Upper lobe of right lung (tissue), 1 donor: ENCODE measurements at regions not wholly inside any gene's neighbourhood (a gene's known extent, or its start where the extent isn't known, plus 50 kb on each side); places are given as distances from the start of the nearest gene placed in this dataset.

Experiments
- ATAC-seq: fragments of 200-7000 bp; cut with Tn5 transposase; one replicate; pipeline ENCODE4 v1.9.1; 2020; ENCODE audit warnings: mild to moderate bottlenecking, moderate library complexity
- DNase-seq: peaks from one replicate; pipeline ENCODE4 v3.0.0-alpha.2; 2020
- H3K27ac ChIP-seq: fragments of 200-600 bp; one replicate; pipeline ENCODE4 v1.8.0; 2022
- H3K27me3 ChIP-seq: fragments of 200-600 bp; one replicate; pipeline ENCODE4 v1.8.0; 2022; ENCODE audit warnings: mild to moderate bottlenecking
- H3K36me3 ChIP-seq: fragments of 200-600 bp; one replicate; pipeline ENCODE4 v1.8.0; 2022
- H3K4me1 ChIP-seq: fragments of 200-600 bp; one replicate; pipeline ENCODE4 v1.8.0; 2022
- H3K4me3 ChIP-seq: fragments of 200-600 bp; one replicate; pipeline ENCODE4 v1.8.0; 2022; ENCODE audit warnings: mild to moderate bottlenecking
- H3K9me3 ChIP-seq: fragments of 200-600 bp; one replicate; pipeline ENCODE4 v1.8.0; 2022
- CTCF ChIP-seq: fragments of 200-600 bp; IDR thresholded peaks from one replicate; pipeline ENCODE4 v1.8.0; 2022; ENCODE audit warnings: antibody characterized with exemption
- intact Hi-C: fragments of 100-400 bp; cut with DNase I; formaldehyde crosslinking; loops from one replicate; pipeline ENCODE4 v1.11.0; 2022
- donor health status: DM: no; HTN: yes; CAD: no; lungs with severe emphysema.

GRCh38 chr9:80028501-80028900 is 456.7 kb downstream of the TLE4 start:
- intact Hi-C loops: no loop called here
- TF ChIP-seq CTCF: no peak
- no peak overlapping the region for H3K4me3 ChIP-seq
- no peaks in the 10 kb centered on the region for H3K4me1 ChIP-seq
- no peak overlapping the region for H3K27ac ChIP-seq
- no peaks in the 10 kb centered on the region for H3K36me3 ChIP-seq
- H3K27me3 ChIP-seq: no peaks in the 10 kb centered on the region
- no peaks in the 10 kb centered on the region for H3K9me3 ChIP-seq
- ATAC-seq (no peak), DNase-seq (no peak)

- H3K36me3 ChIP-seq: no peaks in the 10 kb centered on the region
- H3K27ac ChIP-seq: no peak overlapping the region
- no peaks in the 10 kb centered on the region for H3K27me3 ChIP-seq
- ATAC-seq (no peak), DNase-seq (no peak)
- H3K4me1 ChIP-seq: no peaks in the 10 kb centered on the region
- H3K4me3 ChIP-seq: no peak overlapping the region
- no peak for TF ChIP-seq CTCF
- intact Hi-C loops: no loop called here
- H3K9me3 ChIP-seq: no peaks in the 10 kb centered on the region
Observed at GRCh38 chr9:80025796-80026520, 454.2 kb downstream of the TLE4 start.

GRCh38 chr9:80025131-80025530 is 453.4 kb downstream of the TLE4 start:
- no peak for ATAC-seq
- Histone ChIP-seq H3K4me1 (no peaks in the 10 kb centered on the region), H3K27me3 (no peaks in the 10 kb centered on the region), H3K27ac (no peak overlapping the region), H3K36me3 (no peaks in the 10 kb centered on the region), H3K9me3 (no peaks in the 10 kb centered on the region), H3K4me3 (no peak overlapping the region)
- intact Hi-C loops: no loop called here
- no peak for TF ChIP-seq CTCF
- DNase-seq: no peak

GRCh38 chr9:80020530-80020929 is 448.8 kb downstream of the TLE4 start:
- no peaks in the 10 kb centered on the region for H3K36me3 ChIP-seq
- H3K27ac ChIP-seq: no peak overlapping the region
- H3K9me3 ChIP-seq: no peaks in the 10 kb centered on the region
- intact Hi-C loops: no loop called here
- DNase-seq (no peak), ATAC-seq (no peak)
- no peaks in the 10 kb centered on the region for H3K4me1 ChIP-seq
- no peak overlapping the region for H3K4me3 ChIP-seq
- no peaks in the 10 kb centered on the region for H3K27me3 ChIP-seq
- TF ChIP-seq CTCF: no peak

GRCh38 chr9:80020056-80020455 is 448.3 kb downstream of the TLE4 start:
- Histone ChIP-seq H3K4me1 (no peaks in the 10 kb centered on the region), H3K36me3 (no peaks in the 10 kb centered on the region), H3K9me3 (no peaks in the 10 kb centered on the region), H3K4me3 (no peak overlapping the region), H3K27ac (no peak overlapping the region), H3K27me3 (no peaks in the 10 kb centered on the region)
- intact Hi-C loops: no loop called here
- no peak for TF ChIP-seq CTCF
- DNase-seq: no peak
- no peak for ATAC-seq

GRCh38 chr9:80013891-80014290 is 442.1 kb downstream of the TLE4 start:
- no peaks in the 10 kb centered on the region for H3K27me3 ChIP-seq
- no peaks in the 10 kb centered on the region for H3K4me1 ChIP-seq
- TF ChIP-seq CTCF: no peak
- no peak for DNase-seq
- intact Hi-C loops: no loop called here
- H3K27ac ChIP-seq: no peak overlapping the region
- H3K9me3 ChIP-seq: no peaks in the 10 kb centered on the region
- H3K4me3 ChIP-seq: no peak overlapping the region
- no peak for ATAC-seq
- no peaks in the 10 kb centered on the region for H3K36me3 ChIP-seq
